ENCODE measurements at regions not wholly inside any gene's neighbourhood (a gene's known extent, or its start where the extent isn't known, plus 50 kb on each side); places are given as distances from the start of the nearest gene placed in this dataset.
"Not testable (repeated sequence)": the region's sequence is repeated elsewhere in the genome, so short reads cannot be mapped to it uniquely, and the experiment has no call there.

DNA sequence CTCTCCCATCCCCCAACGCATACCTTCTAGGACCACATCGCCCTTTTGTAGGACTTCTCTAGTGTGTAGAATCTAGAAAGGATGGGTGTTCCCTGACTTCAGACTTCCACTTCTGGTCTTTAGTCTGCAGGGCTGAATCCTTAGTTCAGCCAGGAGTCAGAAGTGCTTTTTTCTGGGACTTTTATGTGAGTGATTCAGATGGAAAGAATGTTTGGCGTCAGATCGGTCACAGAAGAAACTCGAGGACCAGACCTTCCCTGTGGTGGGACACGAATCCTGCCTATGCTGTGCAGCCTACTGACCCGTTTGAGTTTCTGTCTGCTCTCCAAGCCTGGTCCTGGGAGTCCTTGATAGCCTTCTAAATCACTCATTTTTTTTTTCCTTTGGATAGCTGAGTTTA, 165.4 kb upstream of the SSTR1 start:
- no peak overlapping the region for H3K4me3 ChIP-seq (ENCODE audit: low read depth, low read length)
- TF ChIP-seq, protein P1, sequence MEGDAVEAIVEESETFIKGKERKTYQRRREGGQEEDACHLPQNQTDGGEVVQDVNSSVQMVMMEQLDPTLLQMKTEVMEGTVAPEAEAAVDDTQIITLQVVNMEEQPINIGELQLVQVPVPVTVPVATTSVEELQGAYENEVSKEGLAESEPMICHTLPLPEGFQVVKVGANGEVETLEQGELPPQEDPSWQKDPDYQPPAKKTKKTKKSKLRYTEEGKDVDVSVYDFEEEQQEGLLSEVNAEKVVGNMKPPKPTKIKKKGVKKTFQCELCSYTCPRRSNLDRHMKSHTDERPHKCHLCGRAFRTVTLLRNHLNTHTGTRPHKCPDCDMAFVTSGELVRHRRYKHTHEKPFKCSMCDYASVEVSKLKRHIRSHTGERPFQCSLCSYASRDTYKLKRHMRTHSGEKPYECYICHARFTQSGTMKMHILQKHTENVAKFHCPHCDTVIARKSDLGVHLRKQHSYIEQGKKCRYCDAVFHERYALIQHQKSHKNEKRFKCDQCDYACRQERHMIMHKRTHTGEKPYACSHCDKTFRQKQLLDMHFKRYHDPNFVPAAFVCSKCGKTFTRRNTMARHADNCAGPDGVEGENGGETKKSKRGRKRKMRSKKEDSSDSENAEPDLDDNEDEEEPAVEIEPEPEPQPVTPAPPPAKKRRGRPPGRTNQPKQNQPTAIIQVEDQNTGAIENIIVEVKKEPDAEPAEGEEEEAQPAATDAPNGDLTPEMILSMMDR (IDR thresholded peaks at IDR 0.05; ENCODE audit: borderline replicate concordance, insufficient read depth, low read depth, low read length) = no peak

DNA sequence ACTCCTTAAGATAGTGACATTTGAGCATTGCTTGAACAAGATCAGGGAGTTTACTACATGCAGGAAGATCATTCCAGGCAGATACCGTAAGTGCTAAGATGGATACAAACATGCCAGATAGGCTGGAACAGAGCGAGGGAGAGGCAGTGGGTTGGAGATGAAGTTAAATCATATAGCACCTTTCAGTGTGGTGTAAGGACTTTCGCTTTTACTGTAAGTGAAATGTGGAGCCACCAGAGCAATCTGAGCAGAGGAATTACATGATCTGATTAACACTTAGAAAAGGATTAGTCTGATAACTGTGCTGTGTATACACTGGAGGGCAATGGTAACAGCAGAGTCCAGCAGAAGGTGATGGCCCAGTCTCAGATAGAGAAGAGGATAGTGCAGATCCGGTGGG, 163.0 kb upstream of the SSTR1 start:
- TF ChIP-seq, protein P1 (IDR thresholded peaks at IDR 0.05; ENCODE audit: borderline replicate concordance, insufficient read depth, low read depth, low read length) = no peak
- H3K4me3 ChIP-seq (ENCODE audit: low read depth, low read length) = no peak overlapping the region

DNA sequence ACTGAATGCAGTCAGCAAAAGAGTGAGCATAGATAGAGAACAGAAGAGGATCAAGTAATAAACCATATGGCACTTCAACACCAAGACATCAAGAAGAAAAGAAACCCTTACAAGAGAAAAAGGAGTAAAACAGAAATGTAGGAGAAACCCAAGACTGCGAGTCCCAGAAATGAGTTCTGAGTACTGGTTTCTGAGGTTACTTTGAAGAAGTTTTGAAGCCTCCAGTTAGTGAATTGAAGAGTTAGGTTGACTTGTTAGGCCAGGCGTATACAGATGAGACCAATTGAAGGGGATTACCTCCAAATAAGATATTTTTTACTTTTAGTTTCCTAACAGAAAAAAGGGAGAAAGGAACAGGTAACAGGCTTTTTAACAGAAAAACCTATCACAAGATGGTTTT, 162.2 kb upstream of the SSTR1 start:
- no peak overlapping the region for H3K4me3 ChIP-seq (ENCODE audit: low read depth, low read length)
- TF ChIP-seq, protein P1 (IDR thresholded peaks at IDR 0.05; ENCODE audit: borderline replicate concordance, insufficient read depth, low read depth, low read length) = no peak

- TF ChIP-seq, protein P1 (IDR thresholded peaks at IDR 0.05; ENCODE audit: borderline replicate concordance, insufficient read depth, low read depth, low read length) = no peak
- H3K4me3 ChIP-seq (ENCODE audit: low read depth, low read length) = no peak overlapping the region
These were observed 161.5 kb upstream of the SSTR1 start for GRCh38 chr14:38046160-38046559.

DNA sequence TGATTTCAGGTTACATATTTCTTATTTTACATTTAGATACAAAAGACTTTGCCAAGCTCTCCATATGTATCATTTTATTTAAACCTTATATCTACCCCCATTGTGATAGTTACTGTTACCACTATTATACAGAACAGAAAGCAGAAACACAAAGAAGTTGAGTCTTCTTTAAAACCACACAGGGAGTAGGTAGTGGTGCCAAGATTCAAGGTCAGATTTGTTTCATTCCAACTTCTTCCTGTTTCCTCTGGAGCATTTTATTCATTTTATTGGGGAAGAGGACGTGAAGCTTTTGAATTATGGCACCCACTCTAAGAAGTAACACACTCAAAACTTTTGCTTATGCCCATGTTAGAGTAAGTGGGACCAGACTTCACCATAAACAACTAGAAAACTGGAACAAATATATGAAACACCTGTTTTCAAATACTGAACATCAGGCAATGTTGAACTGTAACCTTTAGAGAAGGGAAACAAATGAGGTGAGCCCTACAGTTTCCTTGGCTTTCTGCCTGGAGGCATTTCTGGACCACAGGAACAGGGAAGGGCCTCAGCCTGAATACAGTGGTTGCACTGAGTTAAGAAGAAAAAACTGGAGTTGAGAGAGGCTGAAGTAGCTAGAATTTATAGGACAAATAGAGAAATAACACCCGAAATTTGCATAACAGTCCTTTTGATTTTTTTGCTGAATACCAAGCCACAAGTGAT, 160.4 kb upstream of the SSTR1 start:
- TF ChIP-seq, protein P1 (IDR thresholded peaks at IDR 0.05; ENCODE audit: borderline replicate concordance, insufficient read depth, low read depth, low read length) = no peak

DNA sequence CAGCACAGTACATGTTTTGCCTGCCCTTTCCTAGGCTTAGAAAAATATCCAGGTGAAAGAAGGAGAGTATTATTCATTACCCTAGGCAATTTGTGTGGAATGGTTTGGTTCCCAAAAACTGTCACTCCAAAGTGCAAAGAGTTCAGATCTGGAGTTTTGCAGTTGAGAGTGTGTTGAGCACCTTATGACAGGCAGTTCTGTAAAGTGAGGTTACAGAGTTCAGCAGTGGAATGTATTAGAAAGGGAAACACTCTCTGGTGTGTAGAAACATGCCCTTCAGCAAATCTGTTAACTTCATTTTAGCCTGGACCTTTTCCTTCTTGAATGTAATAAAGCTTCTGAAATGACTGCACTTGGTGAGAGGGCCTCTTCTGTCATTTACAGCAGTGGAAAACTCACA, 154.0 kb upstream of the SSTR1 start:
- no peak overlapping the region for H3K4me3 ChIP-seq (ENCODE audit: low read depth, low read length)
- TF ChIP-seq, protein P1 (IDR thresholded peaks at IDR 0.05; ENCODE audit: borderline replicate concordance, insufficient read depth, low read depth, low read length) = no peak

More for the DNA sequence above, 160.4 kb upstream of the SSTR1 start:
- no peak overlapping the region for H3K4me3 ChIP-seq (ENCODE audit: low read depth, low read length)

GRCh38 chr14:38056270-38056669, 151.4 kb upstream of the SSTR1 start:
- TF ChIP-seq, protein P1 (IDR thresholded peaks at IDR 0.05; ENCODE audit: borderline replicate concordance, insufficient read depth, low read depth, low read length) = no peak
- H3K4me3 ChIP-seq (ENCODE audit: low read depth, low read length) = no peak overlapping the region

- not testable (repeated sequence) for H3K4me3 ChIP-seq (ENCODE audit: low read depth, low read length)
These were observed 145.5 kb upstream of the SSTR1 start for GRCh38 chr14:38062223-38062622.

Measured in GM12875 (cell line).